ENCODE measurements at regions not wholly inside any gene's neighbourhood (a gene's known extent, or its start where the extent isn't known, plus 50 kb on each side); places are given as distances from the start of the nearest gene placed in this dataset.
"Not testable (repeated sequence)": the region's sequence is repeated elsewhere in the genome, so short reads cannot be mapped to it uniquely, and the experiment has no call there.

GRCh38 chr17:43345515-43345914 is 53.3 kb upstream of the ARL4D start:
- not testable (repeated sequence) for DNase-seq

GRCh38 chr17:43344685-43345084 is 54.1 kb upstream of the ARL4D start:
- DNase-seq: no peak

DNA sequence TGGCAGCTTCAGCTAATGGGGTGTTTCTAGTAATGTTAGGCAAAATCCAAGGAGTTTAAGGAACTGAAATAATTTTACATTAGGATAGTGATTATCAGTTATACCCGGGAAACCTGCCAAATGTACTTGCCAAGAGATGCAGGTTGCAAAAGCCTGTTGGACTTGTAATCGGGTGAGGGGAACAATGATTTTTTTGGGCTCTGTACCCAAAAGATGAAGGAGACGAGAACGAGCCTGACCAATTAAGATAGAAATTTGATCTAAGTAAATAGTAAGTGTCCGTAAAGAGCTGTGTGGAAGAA is 56.3 kb upstream of the ARL4D start:
- DNase-seq: no peak

- DNase-seq: peak; percentile 28
Observed at GRCh38 chr17:43341715-43342588, 56.8 kb upstream of the ARL4D start.

GRCh38 chr17:43338886-43339516 is 59.8 kb upstream of the ARL4D start:
- peak; percentile 26 for DNase-seq

DNA sequence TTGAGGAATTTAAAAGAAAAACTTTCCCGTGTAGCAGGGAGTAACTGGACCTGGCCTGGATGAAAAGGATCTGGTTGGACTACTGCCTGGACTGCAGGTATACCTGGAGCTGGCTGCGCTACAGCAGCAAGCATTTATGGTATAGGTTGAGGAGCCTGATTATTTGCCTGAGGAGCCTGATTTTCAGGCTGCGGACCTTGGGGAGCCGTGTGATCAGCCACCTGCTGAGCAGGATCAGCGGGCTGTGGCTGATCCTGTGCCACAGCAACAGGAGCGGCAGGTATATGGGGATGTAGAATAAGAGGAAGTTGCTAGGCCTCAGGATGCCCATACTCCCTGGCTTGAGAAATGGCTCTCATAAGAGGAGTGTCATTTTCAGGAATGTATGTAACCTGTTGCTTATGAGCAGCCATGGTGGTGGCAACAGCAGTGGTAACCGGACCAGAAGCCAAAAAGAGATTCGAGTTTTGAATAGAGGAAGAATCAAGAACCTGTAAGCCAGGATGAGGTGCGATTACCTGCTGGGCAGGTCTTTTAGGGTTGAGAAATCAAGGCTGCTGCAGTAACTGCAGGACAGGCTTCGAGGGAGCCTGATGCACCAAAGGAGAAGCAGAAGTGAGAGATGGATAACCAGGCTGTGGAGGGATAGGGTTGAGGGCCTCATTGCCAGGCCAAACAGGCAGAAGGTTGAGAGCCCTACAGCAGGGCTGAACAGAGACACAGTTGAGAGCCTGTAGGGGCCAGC is 60.9 kb upstream of the ARL4D start:
- DNase-seq: no peak

GRCh38 chr17:43334738-43335402 is 63.9 kb upstream of the ARL4D start:
- peak; percentile 74 for DNase-seq

- DNase-seq: no peak
Observed at GRCh38 chr17:43333433-43333943, 65.3 kb upstream of the ARL4D start.

- DNase-seq: no peak
Observed at GRCh38 chr17:43332230-43332629, 66.6 kb upstream of the ARL4D start.

GRCh38 chr17:43330876-43331639 is 67.7 kb upstream of the ARL4D start:
- no peak for DNase-seq

- no peak for DNase-seq
Observed at GRCh38 chr17:43329183-43329582, 69.6 kb upstream of the ARL4D start.

- DNase-seq: no peak
Observed at GRCh38 chr17:43328650-43329049, 70.1 kb upstream of the ARL4D start.

DNA sequence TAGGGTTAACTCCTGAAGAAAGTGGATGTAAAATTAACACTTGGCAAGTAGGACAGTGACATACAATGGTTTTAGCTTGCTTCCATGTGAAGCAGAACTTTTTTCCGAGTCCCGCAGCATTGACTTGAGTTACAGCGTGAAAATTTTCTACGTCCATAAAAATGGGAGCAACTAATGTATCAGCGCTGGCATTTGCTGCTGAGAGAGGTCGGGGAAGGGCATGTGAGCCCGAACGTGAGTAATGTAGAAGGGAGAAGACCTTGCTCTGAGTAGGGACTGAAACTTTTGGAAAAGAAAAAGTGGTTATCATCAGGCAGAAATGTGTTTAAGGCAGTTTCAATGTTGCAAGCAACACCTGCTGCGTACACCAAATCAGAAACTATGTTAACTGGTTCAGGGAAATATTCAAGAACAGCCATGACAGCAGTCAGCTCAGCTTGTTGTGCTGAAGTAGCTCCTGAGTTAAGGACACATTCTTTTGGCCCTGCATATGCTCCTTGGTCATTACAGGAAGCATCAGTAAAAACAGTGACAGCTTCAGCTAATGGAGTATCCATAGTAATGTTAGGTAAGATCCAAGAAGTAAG is 70.9 kb upstream of the ARL4D start:
- no peak for DNase-seq

DNA sequence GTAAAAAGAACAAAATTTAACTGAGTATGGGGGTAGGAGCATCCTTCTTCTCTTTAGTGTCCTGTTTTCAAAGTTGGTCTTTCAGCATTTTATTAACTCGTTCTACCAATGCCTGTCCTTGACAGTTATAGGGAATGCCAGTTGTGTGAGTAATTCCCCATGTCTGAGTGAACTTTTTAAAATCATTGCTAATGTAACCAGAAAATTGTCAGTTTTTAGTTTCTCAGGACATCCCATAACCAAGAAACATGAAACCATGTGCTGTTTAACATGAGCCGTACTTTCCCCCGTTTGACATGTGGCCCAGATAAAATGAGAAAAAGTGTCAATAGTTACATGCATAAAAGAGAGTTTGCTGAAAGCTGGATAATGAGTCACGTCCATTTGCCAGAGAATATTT is 71.4 kb upstream of the ARL4D start:
- DNase-seq: no peak

GRCh38 chr17:43326490-43327275 is 72.1 kb upstream of the ARL4D start:
- DNase-seq: no peak

DNA sequence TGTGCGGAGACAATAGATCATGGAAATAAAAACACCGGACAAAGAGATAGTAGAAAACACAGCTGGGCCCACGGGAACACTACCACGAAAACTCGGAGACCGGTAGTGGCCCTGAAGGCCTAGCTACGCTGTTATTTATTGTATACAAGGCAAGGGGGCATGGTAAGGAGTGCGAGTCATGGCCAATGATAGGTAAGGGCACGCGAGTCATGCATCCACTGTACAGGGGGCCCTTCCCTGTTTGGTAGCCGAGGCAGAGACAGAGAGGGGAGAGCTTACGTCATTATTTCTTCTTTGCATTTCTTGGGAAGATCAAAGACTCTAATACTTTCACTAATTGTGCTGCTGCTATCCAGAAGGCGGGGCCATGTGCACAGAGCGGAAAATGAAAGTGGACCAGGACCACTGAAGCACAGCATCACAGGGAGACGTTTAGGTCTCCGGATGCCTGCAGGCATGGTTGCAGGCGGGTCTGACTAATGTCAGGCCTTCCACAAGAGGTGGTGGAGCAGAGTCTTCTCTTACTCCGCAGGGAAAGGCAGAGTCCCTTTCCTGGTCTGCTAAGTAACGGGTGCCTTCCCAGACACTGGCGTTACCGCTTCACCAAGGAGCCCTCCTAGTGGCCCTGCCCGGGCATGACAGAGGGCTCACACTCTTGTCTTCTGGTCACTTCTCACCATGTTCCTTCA is 74.4 kb upstream of the ARL4D start:
- peak; percentile 54 for DNase-seq

DNA sequence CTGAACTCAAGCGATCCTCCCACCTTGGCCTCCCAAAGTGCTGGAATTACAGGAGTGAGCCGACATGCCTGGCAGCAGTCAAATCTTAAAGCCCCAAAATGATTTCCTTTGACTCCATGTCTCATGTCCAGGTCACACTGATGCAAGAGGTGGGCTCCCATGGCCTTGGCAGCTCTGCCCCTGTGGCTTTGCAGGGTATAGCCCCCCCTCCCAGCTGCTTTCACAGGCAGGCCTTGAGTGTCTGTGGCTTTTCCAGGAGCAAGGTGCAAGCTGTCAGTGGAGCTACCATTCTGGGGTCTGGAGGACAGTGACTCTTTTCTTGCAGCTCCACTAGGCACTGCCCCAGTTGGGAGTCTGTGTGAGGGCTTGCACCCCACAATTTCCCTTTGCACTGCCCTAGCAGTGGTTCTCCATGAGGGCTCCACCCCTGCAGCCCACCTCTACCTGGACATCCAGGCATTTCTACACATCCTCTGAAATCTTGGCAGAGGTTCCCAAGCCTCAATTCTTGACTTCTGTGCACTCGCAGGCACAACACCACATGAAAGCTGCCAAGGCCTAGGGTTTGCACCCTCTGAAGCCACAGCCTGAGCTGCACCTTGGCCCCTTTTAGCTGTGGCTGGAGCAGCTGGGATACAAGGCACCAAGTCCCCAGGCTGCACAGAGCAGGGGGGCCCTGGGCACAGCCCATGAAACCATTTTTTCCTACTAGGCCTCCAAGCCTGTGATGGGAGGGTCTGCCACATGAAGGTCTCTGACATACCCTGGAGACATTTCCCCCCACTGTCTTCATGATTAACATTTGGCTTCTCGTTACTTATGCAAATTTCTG is 79.3 kb upstream of the ARL4D start:
- DNase-seq: no peak

DNA sequence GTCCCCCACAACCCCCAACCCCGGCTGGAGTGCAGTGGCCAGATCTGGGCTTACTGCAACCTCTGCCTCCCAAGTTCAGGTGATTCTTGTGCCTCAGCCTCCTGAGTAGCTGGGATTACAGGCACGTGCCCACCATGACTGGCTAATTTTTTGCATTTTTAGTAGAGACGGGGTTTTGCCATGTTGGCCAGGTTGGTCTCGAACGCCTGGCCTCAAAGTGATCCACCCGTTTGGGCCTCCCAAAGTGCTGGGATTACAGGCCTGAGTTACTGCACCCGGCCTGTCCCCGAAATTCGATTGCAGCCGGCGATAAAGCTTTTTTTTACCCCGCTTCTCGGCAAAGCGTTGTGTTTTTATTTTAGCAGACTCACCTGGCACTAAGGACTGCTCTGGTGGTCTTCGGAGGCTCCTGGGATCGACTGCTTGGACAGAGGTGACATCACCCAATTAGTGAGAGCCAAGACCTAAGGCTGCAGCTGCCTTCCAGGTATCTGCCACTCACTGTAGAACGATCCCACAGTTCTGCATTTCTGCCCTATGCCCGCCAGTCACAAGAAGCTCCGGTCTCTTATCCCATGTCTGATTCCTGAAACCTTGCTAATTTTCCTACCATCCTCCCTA is 82.2 kb upstream of the ARL4D start:
- DNase-seq: no peak

Measured in kidney glomerular epithelial cell (primary cell).